ENCODE measurements at regions not wholly inside any gene's neighbourhood (a gene's known extent, or its start where the extent isn't known, plus 50 kb on each side); places are given as distances from the start of the nearest gene placed in this dataset.

DNA sequence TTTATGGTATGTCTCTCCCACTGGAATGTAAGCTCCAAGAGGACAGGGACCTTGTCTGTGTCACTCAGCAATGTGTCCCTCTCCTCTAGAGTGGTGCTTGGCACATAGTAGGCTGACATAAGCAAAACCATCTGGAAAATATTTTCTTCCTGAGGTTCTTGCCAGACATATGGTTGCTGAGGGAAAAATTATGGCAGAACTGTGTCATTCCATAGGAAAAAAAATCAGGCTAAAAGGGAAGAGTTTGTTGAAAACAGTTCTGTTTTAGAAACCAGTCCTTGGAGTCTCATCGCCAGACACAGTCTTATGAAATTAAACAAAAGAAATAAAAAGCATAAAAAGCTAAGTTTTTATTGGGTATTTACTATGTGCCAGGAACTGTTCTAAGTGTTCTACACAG is 60.9 kb downstream of the RTL9 start:
- Histone ChIP-seq H3K36me3 (no peaks in the 10 kb centered on the region), H3K9me3 (no peaks in the 10 kb centered on the region), H3K27me3 (no peaks in the 10 kb centered on the region), H3K27ac (no peak overlapping the region), H3K4me1 (peaks cover 0 to 8% (median 4%) of the 10 kb centered on the region in 4 donors), H3K4me3 (no peak overlapping the region)
- TF ChIP-seq, protein P1, sequence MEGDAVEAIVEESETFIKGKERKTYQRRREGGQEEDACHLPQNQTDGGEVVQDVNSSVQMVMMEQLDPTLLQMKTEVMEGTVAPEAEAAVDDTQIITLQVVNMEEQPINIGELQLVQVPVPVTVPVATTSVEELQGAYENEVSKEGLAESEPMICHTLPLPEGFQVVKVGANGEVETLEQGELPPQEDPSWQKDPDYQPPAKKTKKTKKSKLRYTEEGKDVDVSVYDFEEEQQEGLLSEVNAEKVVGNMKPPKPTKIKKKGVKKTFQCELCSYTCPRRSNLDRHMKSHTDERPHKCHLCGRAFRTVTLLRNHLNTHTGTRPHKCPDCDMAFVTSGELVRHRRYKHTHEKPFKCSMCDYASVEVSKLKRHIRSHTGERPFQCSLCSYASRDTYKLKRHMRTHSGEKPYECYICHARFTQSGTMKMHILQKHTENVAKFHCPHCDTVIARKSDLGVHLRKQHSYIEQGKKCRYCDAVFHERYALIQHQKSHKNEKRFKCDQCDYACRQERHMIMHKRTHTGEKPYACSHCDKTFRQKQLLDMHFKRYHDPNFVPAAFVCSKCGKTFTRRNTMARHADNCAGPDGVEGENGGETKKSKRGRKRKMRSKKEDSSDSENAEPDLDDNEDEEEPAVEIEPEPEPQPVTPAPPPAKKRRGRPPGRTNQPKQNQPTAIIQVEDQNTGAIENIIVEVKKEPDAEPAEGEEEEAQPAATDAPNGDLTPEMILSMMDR (IDR thresholded peaks at IDR 0.05): no peak
- intact Hi-C loops (cut with DNase I; ENCODE audit: low total_unique reads): no loop called here
- no peak for DNase-seq

- peaks cover 0 to 8% (median 4%) of the 10 kb centered on the region in 4 donors for H3K4me1 ChIP-seq
- no peaks in the 10 kb centered on the region for H3K27me3 ChIP-seq
- H3K4me3 ChIP-seq: no peak overlapping the region
- no peak for DNase-seq
- no peaks in the 10 kb centered on the region for H3K9me3 ChIP-seq
- TF ChIP-seq, protein P1 (IDR thresholded peaks at IDR 0.05): no peak
- no peak overlapping the region for H3K27ac ChIP-seq
- intact Hi-C loops (cut with DNase I; ENCODE audit: low total_unique reads): no loop called here
- H3K36me3 ChIP-seq: no peaks in the 10 kb centered on the region
Measured at GRCh38 chrX:110420771-110421499, 62.3 kb downstream of the RTL9 start.

DNA sequence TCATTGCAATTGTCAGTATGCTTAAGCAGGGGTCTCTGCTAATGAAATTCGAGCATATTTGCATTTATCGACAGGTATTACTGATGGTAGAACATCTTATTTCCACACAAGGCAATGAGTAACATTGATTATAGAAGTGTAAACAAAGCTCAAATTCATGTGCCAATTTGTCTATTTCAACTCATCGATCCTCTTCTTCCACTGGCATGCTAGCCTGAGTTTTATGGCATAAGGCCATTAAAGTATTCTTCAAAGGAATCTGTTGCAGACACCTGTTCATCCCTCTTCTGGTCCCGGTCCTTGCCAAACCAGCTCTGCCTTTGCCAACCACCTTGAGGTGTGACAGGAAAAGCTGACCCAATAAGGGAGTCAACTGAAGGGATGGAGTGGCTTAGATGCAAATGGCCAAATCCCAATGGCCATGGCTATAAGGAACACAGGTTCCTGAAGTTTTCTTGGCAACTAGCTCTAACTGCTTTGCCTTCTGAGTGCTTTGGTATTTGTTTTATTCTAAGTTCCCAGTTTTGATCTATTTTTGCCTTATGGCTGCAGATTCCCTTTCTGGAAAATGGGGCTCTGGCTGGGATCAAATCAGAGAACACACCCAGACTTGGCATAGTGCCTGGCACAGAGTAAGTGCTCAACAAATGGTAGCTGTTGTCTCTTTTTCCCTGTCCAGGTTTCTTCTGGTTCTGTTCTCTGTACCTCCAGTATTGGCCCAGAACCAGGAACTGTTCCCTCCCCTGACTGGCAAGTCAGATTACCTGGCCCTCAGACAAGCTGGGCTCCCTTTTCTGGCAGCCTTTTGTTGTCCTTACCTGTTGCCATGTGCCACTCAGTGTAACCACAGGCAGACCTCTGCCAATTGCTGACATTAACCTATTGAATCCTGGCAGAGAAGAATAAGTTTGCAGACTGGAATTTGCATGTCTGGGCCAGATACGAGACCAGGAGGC is 63.1 kb downstream of the RTL9 start:
- H3K9me3 ChIP-seq: no peaks in the 10 kb centered on the region
- no peak for DNase-seq
- no peaks in the 10 kb centered on the region for H3K36me3 ChIP-seq
- H3K4me1 ChIP-seq: peaks cover 0 to 8% (median 4%) of the 10 kb centered on the region in 4 donors
- no peaks in the 10 kb centered on the region for H3K27me3 ChIP-seq
- TF ChIP-seq, protein P1 (IDR thresholded peaks at IDR 0.05): no peak
- intact Hi-C loops (cut with DNase I; ENCODE audit: low total_unique reads): no loop called here
- no peak overlapping the region for H3K4me3 ChIP-seq
- H3K27ac ChIP-seq: no peak overlapping the region

GRCh38 chrX:110425222-110426154 is 66.8 kb downstream of the RTL9 start:
- TF ChIP-seq, protein P1 (IDR thresholded peaks at IDR 0.05): no peak
- Histone ChIP-seq H3K4me1 (no peaks in the 10 kb centered on the region), H3K27ac (no peak overlapping the region), H3K9me3 (no peaks in the 10 kb centered on the region), H3K36me3 (no peaks in the 10 kb centered on the region), H3K4me3 (no peak overlapping the region), H3K27me3 (no peaks in the 10 kb centered on the region)
- intact Hi-C loops (cut with DNase I; ENCODE audit: low total_unique reads): no loop called here
- DNase-seq: no peak

- Histone ChIP-seq H3K4me1 (no peaks in the 10 kb centered on the region), H3K27ac (no peak overlapping the region), H3K27me3 (no peaks in the 10 kb centered on the region), H3K4me3 (no peak overlapping the region), H3K36me3 (no peaks in the 10 kb centered on the region), H3K9me3 (no peaks in the 10 kb centered on the region)
- intact Hi-C loops (cut with DNase I; ENCODE audit: low total_unique reads): no loop called here
- DNase-seq: no peak
- TF ChIP-seq, protein P1 (IDR thresholded peaks at IDR 0.05): no peak
Measured at GRCh38 chrX:110426155-110426504, 67.5 kb downstream of the RTL9 start.
